Ovary (tissue), 7 donors: ENCODE measurements at regions not wholly inside any gene's neighbourhood (a gene's known extent, or its start where the extent isn't known, plus 50 kb on each side); places are given as distances from the start of the nearest gene placed in this dataset.

ENCODE experiments used
- DNase-seq, 5 donors: peaks; one replicate each; pipeline ENCODE4 v3.0.0-alpha.2; 2019 to 2020
- H3K27ac ChIP-seq, 2 donors: fragments of 200-600 bp; one replicate each; pipeline versions ENCODE4 v1.5.1 to v1.8.0; 2019 to 2022
- H3K27me3 ChIP-seq: fragments of 200-600 bp; one replicate; pipeline ENCODE4 v1.8.0; 2022
- H3K36me3 ChIP-seq: fragments of 200-600 bp; sonication (generic); one replicate; pipeline ENCODE4 v1.5.1; 2019
- H3K4me1 ChIP-seq: one replicate; pipeline ENCODE4 v1.8.1; 2013; ENCODE audit warnings: mild to moderate bottlenecking, moderate library complexity; ENCODE audit not compliant: insufficient read depth
- H3K4me3 ChIP-seq: fragments of 200-600 bp; sonication (generic); one replicate; pipeline ENCODE4 v1.5.1; 2017
- H3K9me3 ChIP-seq, 2 donors: fragments of 200-600 bp in 1 of 2; sonication (generic) in 1 of 2; one replicate each; pipeline versions ENCODE4 v1.5.1 to v1.8.1; 2013 to 2019; ENCODE audit warnings: mild to moderate bottlenecking in 1 of 2, moderate library complexity in 1 of 2
- EP300 ChIP-seq: sonication (generic); formaldehyde crosslinking; IDR thresholded peaks from one replicate; pipeline ENCODE4 v1.6.1; 2017; ENCODE audit warnings: antibody characterized with exemption
- POLR2A ChIP-seq: fragments of 450-650 bp; IDR thresholded peaks from one replicate; pipeline ENCODE4 v1.6.1; 2017; ENCODE audit warnings: antibody characterized with exemption, mild to moderate bottlenecking, moderate library complexity
- WGBS, 3 donors: extraction: QIAGEN DNeasy Blood & Tissue Kit in 1 of 3; methylation state at CpG; one replicate each; pipeline versions ENCODE4 v1.1.5 to v1.1.7; 2013 to 2017; 5-methylcytosine and 5-hydroxymethylcytosine counted together
- intact Hi-C, 4 donors: fragments of 100-400 bp; cut with DNase I; formaldehyde crosslinking; loops; one replicate each; pipeline versions ENCODE4 v1.11.0 to v1.15.1; 2022 to 2023
- TF ChIP-seq, protein P1 (sequence below), 3 donors: fragments of 450-650 bp in 2 of 3; fragments of 200-600 bp in 1 of 3; IDR thresholded peaks; one replicate each; pipeline versions ENCODE4 v1.5.1 to v1.8.0; 2016 to 2022; ENCODE audit warnings: antibody characterized with exemption in 3 of 3, mild to moderate bottlenecking in 1 of 3
- donor health status: DM: no; HTN: no; CAD: no; lungs with moderate emphysema.
- donor health status: DM: no; HTN: no; CAD: no.
- donor health status: Bipolar disorder and iron deficiency.
- donor health status: DM: no; HTN: no; CAD: no.
- donor health status: DM: yes; HTN: yes; CAD: no.

DNA sequence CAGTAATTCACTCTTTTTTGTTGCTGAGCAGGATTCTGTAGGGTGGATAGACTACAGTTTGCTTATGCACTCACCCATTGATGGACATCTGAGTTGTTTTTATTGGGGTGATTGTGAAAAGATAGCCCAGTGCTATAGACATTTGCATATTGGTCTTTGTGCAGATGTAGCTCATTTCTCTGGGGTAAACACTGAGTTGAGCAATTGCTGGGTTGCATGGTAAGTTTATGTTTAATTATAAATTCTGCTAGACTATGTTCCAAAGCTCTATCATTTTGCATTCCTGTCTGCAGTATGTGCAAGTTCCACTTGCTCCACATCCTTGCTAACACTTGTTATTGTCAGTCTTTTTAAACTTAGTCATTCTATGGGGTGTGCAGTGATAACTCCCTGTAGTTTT lies 65.4 kb upstream of the RFLNA start:
- intact Hi-C loops, result no loop called here
- no peaks in the 10 kb centered on the region for H3K4me1 ChIP-seq
- no peaks in the 10 kb centered on the region for H3K27me3 ChIP-seq
- TF ChIP-seq POLR2A, result no peak
- no peak for TF ChIP-seq EP300
- TF ChIP-seq, protein P1, sequence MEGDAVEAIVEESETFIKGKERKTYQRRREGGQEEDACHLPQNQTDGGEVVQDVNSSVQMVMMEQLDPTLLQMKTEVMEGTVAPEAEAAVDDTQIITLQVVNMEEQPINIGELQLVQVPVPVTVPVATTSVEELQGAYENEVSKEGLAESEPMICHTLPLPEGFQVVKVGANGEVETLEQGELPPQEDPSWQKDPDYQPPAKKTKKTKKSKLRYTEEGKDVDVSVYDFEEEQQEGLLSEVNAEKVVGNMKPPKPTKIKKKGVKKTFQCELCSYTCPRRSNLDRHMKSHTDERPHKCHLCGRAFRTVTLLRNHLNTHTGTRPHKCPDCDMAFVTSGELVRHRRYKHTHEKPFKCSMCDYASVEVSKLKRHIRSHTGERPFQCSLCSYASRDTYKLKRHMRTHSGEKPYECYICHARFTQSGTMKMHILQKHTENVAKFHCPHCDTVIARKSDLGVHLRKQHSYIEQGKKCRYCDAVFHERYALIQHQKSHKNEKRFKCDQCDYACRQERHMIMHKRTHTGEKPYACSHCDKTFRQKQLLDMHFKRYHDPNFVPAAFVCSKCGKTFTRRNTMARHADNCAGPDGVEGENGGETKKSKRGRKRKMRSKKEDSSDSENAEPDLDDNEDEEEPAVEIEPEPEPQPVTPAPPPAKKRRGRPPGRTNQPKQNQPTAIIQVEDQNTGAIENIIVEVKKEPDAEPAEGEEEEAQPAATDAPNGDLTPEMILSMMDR (IDR thresholded peaks at IDR 0.05), result no peak
- H3K27ac ChIP-seq, result no peak overlapping the region
- no peak for DNase-seq
- no peak overlapping the region for H3K4me3 ChIP-seq
- no peaks in the 10 kb centered on the region for H3K9me3 ChIP-seq
- H3K36me3 ChIP-seq, result no peaks in the 10 kb centered on the region

DNA sequence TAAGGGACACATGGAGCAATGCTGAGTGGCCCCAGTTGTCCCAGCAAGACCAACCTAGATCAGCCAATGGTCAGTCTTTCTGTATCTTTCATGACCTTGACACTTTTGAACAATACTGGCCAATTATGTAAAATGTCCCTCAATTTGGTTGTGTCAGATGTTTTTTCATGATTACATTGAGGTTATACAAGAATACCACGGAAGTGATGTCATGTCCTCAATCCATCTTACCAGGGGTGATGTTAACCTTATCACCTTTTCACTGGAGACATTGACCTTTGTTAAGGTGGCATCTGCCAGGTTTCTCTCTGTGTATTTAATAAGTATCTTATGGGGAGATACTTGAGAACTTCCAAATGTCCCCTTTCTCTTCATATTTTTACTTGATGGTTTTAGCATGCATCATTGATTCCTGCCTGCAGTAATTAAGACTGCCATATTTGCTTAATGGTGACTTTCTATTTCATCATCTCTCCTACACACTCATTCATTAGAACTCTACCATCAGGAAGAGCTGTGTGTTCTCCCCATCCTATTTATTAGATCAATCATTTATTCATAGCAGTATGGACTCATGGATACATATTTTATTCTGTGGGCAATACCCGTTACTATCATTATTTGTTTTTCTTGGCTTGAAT lies 64.7 kb upstream of the RFLNA start:
- TF ChIP-seq POLR2A, result no peak
- TF ChIP-seq EP300, result no peak
- TF ChIP-seq, protein P1 (IDR thresholded peaks at IDR 0.05), result no peak
- Histone ChIP-seq H3K9me3 (no peaks in the 10 kb centered on the region), H3K27ac (no peak overlapping the region), H3K36me3 (no peaks in the 10 kb centered on the region), H3K4me1 (no peaks in the 10 kb centered on the region), H3K4me3 (no peak overlapping the region), H3K27me3 (no peaks in the 10 kb centered on the region)
- intact Hi-C loops, result no loop called here
- WGBS, 3 donors, result 82 to 85% (median 83%) methylated on average over 2 of the region's 2 CpGs
- no peak for DNase-seq

DNA sequence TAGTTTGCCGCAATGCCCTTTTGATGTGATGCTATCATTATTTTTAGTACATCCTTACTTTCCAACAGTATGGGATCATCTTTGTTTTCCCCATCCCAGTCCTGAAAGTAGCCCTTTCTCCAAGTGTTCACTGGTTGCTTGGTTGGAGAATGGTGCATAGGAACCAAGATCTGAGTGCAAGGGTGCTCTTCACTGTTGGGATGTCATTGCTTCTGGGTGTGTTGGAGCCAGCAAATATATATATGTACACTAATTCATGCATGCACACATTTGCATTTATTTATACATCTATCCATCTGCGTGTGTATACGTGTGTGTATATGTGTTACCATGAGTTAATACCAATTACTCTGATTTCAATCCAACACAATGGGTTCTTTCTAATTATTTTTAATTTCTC lies 64.1 kb upstream of the RFLNA start:
- intact Hi-C loops, result no loop called here
- Histone ChIP-seq H3K36me3 (no peaks in the 10 kb centered on the region), H3K4me1 (no peaks in the 10 kb centered on the region), H3K27ac (no peak overlapping the region), H3K4me3 (no peak overlapping the region), H3K9me3 (no peaks in the 10 kb centered on the region), H3K27me3 (no peaks in the 10 kb centered on the region)
- DNase-seq, result no peak
- WGBS, 3 donors, result 97 to 99% (median 98%) methylated on average over 3 of the region's 3 CpGs
- no peak for TF ChIP-seq EP300
- no peak for TF ChIP-seq POLR2A
- TF ChIP-seq, protein P1 (IDR thresholded peaks at IDR 0.05), result no peak

DNA sequence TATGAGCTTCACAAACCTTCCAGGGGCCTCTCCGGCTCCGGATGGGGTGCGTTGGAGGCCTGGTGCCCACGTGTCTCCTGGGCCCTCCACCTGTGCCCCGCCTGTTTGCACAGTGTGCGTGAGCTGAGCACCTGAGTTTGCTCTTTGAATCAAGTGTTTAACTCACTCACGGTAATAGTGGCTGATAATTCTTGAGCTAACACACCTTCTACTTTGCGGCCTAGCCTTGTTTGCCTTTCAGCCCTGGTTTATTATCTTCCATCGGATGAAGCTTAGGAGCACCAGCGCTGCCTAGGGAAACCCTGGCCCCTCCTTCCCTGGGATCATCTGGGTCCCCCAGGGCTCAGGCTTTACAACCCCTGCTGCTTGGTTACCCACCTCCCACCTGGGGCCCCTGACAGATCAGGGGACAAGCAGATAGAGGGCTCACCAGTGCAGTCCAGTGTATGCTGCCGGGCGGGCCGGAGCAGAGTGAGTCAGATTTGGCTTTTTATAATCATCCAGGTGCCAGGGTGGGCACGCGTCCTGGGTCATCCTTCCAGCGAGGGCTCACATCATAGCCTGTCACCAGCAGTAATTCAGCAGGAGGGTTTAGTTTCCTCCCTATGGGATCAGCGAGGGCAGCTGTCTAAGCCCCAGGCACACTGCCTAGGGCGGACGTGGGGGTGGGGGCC lies 62.8 kb upstream of the RFLNA start:
- 79 to 88% (median 85%) methylated on average over 19 of the region's 19 CpGs for WGBS, 3 donors
- H3K27me3 ChIP-seq, result no peaks in the 10 kb centered on the region
- H3K36me3 ChIP-seq, result no peaks in the 10 kb centered on the region
- H3K27ac ChIP-seq, result no peak overlapping the region
- no peak for DNase-seq
- no peaks in the 10 kb centered on the region for H3K9me3 ChIP-seq
- no peak overlapping the region for H3K4me3 ChIP-seq
- no peak for TF ChIP-seq EP300
- TF ChIP-seq, protein P1 (IDR thresholded peaks at IDR 0.05), result no peak
- TF ChIP-seq POLR2A, result no peak
- H3K4me1 ChIP-seq, result no peaks in the 10 kb centered on the region
- intact Hi-C loops, result no loop called here
